GM21619 (cell line): ENCODE measurements at regions not wholly inside any gene's neighbourhood (a gene's known extent, or its start where the extent isn't known, plus 50 kb on each side); places are given as distances from the start of the nearest gene placed in this dataset.

Experiments
- ATAC-seq: cut with Tn5 transposase; IDR thresholded peaks from one replicate; pipeline ENCODE4 v1.9.1; 2021; ENCODE audit not compliant: unreplicated experiment

DNA sequence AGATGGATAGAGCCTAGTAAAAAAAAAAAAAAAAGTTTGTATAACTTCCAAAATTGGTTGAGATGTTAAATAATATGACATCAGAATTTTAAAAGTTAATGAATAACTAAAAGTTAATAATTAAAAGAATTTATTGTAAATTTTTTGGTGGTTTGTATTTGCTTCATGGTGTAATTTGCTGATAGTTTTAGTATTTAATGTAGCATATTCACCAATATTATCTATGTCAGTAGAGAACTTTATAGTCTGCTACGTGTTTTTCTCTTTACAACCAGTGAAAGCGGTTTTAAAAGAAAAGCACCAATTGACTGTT, 51.8 kb upstream of the STEAP4 start:
- ATAC-seq: no peak

- ATAC-seq: peak; percentile 77
Observed at GRCh38 chr7:88357781-88358525, 51.3 kb upstream of the STEAP4 start.

DNA sequence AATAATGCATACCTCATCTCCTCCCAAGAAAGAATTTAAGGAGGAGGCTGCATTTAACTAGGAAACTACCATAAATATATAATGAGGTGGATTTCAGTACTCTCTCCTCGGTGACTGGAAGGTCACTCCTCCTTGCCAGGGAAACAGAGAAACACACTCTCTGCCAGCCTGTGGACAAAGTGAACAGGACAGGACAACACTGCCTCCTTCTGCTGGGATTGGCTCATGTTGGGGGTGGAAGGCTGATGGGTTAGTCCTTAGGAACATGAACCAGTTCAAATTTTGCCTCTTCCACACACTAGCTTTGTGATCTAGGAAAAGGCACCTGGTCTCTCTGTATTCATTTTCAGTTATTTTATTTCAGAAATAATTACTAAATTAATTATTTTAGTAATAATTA, 50.6 kb upstream of the STEAP4 start:
- ATAC-seq: no peak
